Retina (tissue), 1 donor: ENCODE measurements at regions not wholly inside any gene's neighbourhood (a gene's known extent, or its start where the extent isn't known, plus 50 kb on each side); places are given as distances from the start of the nearest gene placed in this dataset.
"Not testable (repeated sequence)": the region's sequence is repeated elsewhere in the genome, so short reads cannot be mapped to it uniquely, and the experiment has no call there.

Source experiments
- DNase-seq: peaks from one replicate; pipeline ENCODE4 v3.0.0-alpha.2; 2016

- no peak for DNase-seq
Observed at GRCh38 chr18:70732916-70733315, 444.1 kb downstream of the SOCS6 start.

- no peak for DNase-seq
Observed at GRCh38 chr18:70732188-70732587, 443.3 kb downstream of the SOCS6 start.

- no peak for DNase-seq
Observed at GRCh38 chr18:70720607-70721006, 431.8 kb downstream of the SOCS6 start.

GRCh38 chr18:70709720-70710119 lies 420.9 kb downstream of the SOCS6 start:
- no peak for DNase-seq

GRCh38 chr18:70709144-70709543 lies 420.3 kb downstream of the SOCS6 start:
- DNase-seq, result no peak

- no peak for DNase-seq
Observed at GRCh38 chr18:70705831-70706416, 417.1 kb downstream of the SOCS6 start.

GRCh38 chr18:70700496-70700895 lies 411.7 kb downstream of the SOCS6 start:
- no peak for DNase-seq

GRCh38 chr18:70698574-70698973 lies 409.7 kb downstream of the SOCS6 start:
- no peak for DNase-seq

GRCh38 chr18:70693246-70693645 lies 404.4 kb downstream of the SOCS6 start:
- no peak for DNase-seq

GRCh38 chr18:70689765-70690164 lies 400.9 kb downstream of the SOCS6 start:
- not testable (repeated sequence) for DNase-seq

GRCh38 chr18:70688286-70688685 lies 399.4 kb downstream of the SOCS6 start:
- DNase-seq, result no peak

- DNase-seq, result no peak
Observed at GRCh38 chr18:70684821-70685220, 396.0 kb downstream of the SOCS6 start.

GRCh38 chr18:70683263-70683662 lies 394.4 kb downstream of the SOCS6 start:
- DNase-seq, result no peak

- no peak for DNase-seq
Observed at GRCh38 chr18:70674896-70675295, 386.1 kb downstream of the SOCS6 start.

- no peak for DNase-seq
Observed at GRCh38 chr18:70673831-70674230, 385.0 kb downstream of the SOCS6 start.

GRCh38 chr18:70672581-70672980 lies 383.7 kb downstream of the SOCS6 start:
- no peak for DNase-seq

GRCh38 chr18:70671889-70672565 lies 383.2 kb downstream of the SOCS6 start:
- no peak for DNase-seq

- no peak for DNase-seq
Observed at GRCh38 chr18:70666936-70667335, 378.1 kb downstream of the SOCS6 start.

- DNase-seq, result no peak
Observed at GRCh38 chr18:70663141-70663540, 374.3 kb downstream of the SOCS6 start.

- DNase-seq, result no peak
Observed at GRCh38 chr18:70662588-70662987, 373.7 kb downstream of the SOCS6 start.

GRCh38 chr18:70659036-70659925 lies 370.4 kb downstream of the SOCS6 start:
- peak; percentile 21 for DNase-seq

GRCh38 chr18:70653671-70654070 lies 364.8 kb downstream of the SOCS6 start:
- no peak for DNase-seq

- DNase-seq, result no peak
Observed at GRCh38 chr18:70650878-70651277, 362.0 kb downstream of the SOCS6 start.

GRCh38 chr18:70649683-70650082 lies 360.8 kb downstream of the SOCS6 start:
- no peak for DNase-seq
